ENCODE measurements at regions not wholly inside any gene's neighbourhood (a gene's known extent, or its start where the extent isn't known, plus 50 kb on each side); places are given as distances from the start of the nearest gene placed in this dataset.

GRCh38 chr2:34012715-34013302, 413.7 kb upstream of the FAM98A start:
- no peak for TF ChIP-seq BHLHE40 (IDR thresholded peaks at IDR 0.05; ENCODE audit: borderline replicate concordance in 1 of 2, low read depth in 2 of 2, low read length in 1 of 2)
- TF ChIP-seq ELK1 (IDR thresholded peaks at IDR 0.05; ENCODE audit: low read depth, low read length), result no peak
- no peak for TF ChIP-seq BACH1 (IDR thresholded peaks at IDR 0.05; ENCODE audit: borderline replicate concordance)
- no peak for TF ChIP-seq POLR2A (IDR thresholded peaks at IDR 0.05; ENCODE audit: low read depth, low read length)
- TF ChIP-seq ZZZ3 (IDR thresholded peaks at IDR 0.05; ENCODE audit: control insufficient read depth, insufficient read length, low read depth), result no peak
- TF ChIP-seq ATF3 (IDR thresholded peaks at IDR 0.05; ENCODE audit: borderline replicate concordance, extremely low read depth, low read depth, low read length), result no peak
- peak; percentile 71 to 76 (median 75) for TF ChIP-seq CTCF (IDR thresholded peaks at IDR 0.05 in 2 of 3, conservative IDR thresholded peaks at IDR 0.05 in 1 of 3; ENCODE audit: control insufficient read depth in 2 of 3, extremely low read depth in 1 of 3, insufficient read depth in 1 of 3, low read depth in 3 of 3, low read length in 3 of 3)
- TF ChIP-seq MAX (IDR thresholded peaks at IDR 0.05; ENCODE audit: low read depth, low read length), result no peak
- no peak for TF ChIP-seq ATF7 (IDR thresholded peaks at IDR 0.05; ENCODE audit: low read depth)
- no peak for TF ChIP-seq GABPA (IDR thresholded peaks at IDR 0.05; ENCODE audit: low read depth)

Measured in GM12878 (cell line).